Left colon (tissue), 2 donors: ENCODE measurements at regions not wholly inside any gene's neighbourhood (a gene's known extent, or its start where the extent isn't known, plus 50 kb on each side); places are given as distances from the start of the nearest gene placed in this dataset.

Experiments used
- ATAC-seq: fragments of 200-7000 bp; cut with Tn5 transposase; one replicate; pipeline ENCODE4 v1.9.1; 2020; ENCODE audit warnings: mild to moderate bottlenecking, moderate library complexity
- DNase-seq, 2 donors: peaks; one replicate each; pipeline ENCODE4 v3.0.0-alpha.2; 2020
- intact Hi-C, 2 donors: fragments of 100-400 bp; cut with DNase I in 1 of 2; cut with micrococcal nuclease in 1 of 2; formaldehyde crosslinking; loops; one replicate each; pipeline versions ENCODE4 v1.11.2 to v1.14.0; 2022; cut with DNase I, micrococcal nuclease
- donor health status: DM: no; HTN: no; CAD: no.
- donor health status: DM: yes; HTN: yes; CAD: no.

DNA sequence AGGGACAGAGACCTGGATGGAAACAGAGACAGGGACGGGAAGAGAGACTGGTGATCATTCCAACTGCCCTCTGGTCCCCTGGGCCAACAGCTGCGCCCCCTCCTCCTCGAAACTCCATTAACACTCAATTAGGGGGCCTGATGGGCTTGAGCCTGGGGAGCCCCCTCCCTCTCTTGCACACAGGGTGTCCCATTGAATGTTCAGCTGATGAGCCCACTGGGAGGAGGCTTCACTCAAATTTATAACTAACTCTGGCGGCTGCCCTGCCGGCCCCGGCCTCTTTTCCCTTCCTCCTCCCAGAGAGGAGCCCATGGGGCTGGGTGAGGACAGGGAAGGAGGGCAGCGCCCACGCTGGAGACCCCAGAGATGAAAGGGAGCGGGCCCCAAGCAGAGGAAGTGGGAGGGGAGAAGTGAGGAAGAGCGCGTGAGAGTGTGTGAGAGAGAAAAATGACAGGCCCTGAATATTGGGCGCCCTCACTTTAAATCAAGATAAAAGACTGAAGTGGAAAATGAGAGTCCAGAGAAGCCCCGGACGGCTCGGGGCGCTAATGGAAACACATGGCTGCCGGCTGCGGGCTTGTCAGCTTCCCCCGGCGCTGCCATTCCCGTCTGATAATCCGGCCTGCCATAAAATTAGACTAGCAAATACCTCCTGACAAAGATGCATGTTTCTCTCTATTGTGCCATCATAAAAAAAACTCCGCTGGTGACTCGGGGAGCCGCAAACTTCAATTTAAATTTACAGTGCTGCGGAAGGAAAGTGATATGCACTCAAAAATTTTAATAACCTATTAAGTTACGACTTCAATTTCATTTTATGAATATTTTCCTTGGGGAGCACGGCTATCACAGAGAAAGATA is 58.0 kb upstream of the PAX2 start:
- intact Hi-C loops: no loop called here
- ATAC-seq (no peak), DNase-seq (no peak)

DNA sequence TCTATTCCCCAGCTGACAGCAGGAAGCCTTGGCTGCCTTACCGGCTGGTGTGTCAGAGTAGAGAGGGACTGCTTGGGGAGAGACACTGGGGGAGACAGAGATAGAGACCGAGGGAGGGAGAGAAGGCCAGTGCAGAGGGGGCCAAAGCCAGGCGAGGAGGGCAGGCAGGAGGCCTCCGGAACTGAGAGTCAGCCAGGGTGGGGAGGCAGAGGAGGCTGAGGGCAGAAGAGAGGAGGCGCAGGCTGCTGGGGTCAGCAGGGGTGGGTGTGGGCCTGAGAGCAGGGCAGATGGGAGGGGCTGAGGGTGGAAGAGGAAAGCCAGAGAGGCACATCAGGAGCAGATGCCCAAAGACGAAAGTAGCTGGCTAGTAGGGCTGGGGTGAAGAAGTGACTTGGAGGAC is 57.2 kb upstream of the PAX2 start:
- ATAC-seq (no peak), DNase-seq (no peak)
- intact Hi-C loops: no loop called here

DNA sequence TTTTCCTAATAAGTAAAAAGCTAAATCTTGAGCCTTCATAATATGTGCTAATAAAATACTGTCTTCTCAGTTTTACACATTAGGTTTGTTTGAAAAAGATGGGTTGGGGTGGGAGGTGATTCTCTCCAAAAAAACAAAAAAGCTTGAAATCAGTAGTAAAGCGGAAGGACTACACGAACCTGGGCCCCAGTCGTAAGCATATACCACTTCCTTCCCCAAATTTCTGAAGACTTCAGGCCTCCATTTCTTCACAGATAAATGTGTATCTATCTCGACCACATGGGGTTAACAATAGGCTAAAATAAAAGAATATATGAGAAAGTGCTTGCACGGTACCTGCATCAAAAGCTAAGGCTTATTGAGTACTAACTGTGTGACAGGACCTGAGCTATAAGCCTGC is 51.6 kb upstream of the PAX2 start:
- no peak for ATAC-seq
- intact Hi-C loops: no loop called here

More for the DNA sequence above, 51.6 kb upstream of the PAX2 start:
- no peak for DNase-seq
